Stimulated activated CD4-positive, alpha-beta T cell treated with anti-CD3 and anti-CD28 coated beads, TNF-alpha, amount 100 ng/mL, for 4 hours (primary cell): ENCODE measurements at regions not wholly inside any gene's neighbourhood (a gene's known extent, or its start where the extent isn't known, plus 50 kb on each side); places are given as distances from the start of the nearest gene placed in this dataset.

Experiments used
- DNase-seq, 3 experiments: peaks; one replicate each; pipeline ENCODE4 v3.0.0-alpha.2; 2020; ENCODE audit warnings: low read depth in 3 of 3

DNA sequence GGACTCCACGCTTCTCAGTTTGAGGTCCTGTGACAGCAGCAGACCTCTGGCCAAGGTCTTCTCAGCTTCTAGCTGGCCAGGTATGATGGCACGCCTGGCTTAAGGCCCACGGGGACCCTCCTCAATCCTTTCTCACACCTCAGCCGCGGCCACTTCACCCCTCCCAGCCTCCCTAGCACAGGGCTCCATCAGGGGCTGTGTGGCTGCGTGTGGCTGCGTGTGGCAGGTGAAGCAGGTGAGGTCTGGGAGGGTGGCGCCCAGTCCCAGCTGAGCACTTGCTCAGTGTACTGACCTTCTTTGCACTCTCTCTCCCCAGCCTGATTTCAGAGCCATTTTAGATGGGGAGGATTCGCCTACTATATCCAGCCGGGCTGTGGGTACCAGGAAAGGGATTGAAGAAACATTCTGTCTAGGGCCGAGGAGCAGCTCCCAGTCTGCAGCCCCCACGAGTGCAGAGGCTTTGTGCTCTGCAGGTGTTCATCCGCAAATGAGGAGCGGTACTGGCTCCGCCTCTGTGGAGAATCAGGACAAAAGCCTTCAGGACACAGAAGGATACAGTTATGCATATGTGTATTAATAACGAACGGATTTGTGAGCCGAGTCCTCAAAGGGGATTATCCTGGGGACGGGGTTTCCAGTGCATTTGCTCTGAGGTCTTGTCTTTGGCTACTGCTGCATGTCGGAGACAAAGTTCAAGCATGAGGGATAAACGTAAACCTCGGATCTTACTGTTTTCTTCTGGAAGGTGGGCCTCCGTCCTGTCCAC, 236.9 kb upstream of the RAB6C start:
- no peak for DNase-seq

DNA sequence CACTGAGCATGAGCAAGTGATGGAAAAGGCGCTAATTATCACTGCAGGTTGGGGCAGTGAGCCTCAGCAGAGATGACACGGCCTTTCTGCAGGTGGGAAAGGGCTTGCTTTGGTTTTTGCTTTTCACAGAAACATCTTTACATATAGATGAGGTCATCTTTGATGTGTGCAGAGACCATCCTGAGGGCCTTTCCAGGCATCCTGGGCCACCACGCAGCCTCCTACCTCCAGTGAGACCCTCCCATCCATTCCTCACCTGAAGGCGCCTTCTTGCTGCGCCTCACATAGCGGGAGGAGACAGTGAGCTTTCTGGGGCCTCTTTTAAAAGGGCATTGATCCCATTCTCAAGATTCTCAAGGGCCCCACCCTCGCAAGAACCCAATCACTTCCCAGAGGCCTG, 235.3 kb upstream of the RAB6C start:
- no peak for DNase-seq

- DNase-seq: no peak
Measured at GRCh38 chr2:129744649-129745048, 234.8 kb upstream of the RAB6C start.

- no peak for DNase-seq
Measured at GRCh38 chr2:129747500-129748125, 231.9 kb upstream of the RAB6C start.

- DNase-seq: no peak
Measured at GRCh38 chr2:129748250-129748649, 231.2 kb upstream of the RAB6C start.

- DNase-seq: no peak
Measured at GRCh38 chr2:129748653-129749052, 230.8 kb upstream of the RAB6C start.

DNA sequence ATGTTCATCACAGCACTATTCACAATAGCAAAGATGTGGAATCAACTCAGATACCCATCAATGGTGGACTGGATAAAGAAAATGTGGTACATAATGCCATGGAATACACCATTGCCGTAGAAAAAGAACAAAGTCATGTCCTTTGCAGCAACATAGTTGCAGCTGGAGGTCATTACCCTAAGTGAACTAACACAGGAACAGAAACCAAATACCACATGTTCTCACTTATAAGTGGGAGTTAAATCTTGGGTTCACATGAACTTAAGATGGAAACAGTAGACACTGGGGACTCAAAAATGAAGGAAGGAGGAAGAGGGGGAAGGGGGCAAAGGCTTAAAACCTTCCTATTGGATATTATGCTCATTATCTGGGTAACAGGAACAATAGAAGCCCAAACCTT, 228.1 kb upstream of the RAB6C start:
- no peak for DNase-seq

DNA sequence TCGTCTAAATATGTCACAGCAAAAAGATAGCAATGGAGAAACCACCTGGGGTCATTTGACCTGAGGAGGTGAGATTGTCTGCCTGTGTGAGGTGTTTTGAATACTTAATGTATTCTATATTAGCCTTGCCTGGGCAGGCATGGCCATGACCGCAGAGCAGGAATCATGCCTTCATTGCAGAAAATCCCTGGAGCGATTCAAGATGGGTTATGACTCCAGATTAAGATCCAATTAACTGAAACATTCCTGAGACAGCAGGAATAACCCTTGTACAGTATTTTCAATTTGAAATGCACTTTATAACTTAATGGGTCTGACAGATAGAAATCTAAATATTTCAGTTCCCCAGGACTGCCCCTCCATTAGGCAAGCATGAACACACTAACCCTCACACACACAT, 227.3 kb upstream of the RAB6C start:
- DNase-seq: no peak

DNA sequence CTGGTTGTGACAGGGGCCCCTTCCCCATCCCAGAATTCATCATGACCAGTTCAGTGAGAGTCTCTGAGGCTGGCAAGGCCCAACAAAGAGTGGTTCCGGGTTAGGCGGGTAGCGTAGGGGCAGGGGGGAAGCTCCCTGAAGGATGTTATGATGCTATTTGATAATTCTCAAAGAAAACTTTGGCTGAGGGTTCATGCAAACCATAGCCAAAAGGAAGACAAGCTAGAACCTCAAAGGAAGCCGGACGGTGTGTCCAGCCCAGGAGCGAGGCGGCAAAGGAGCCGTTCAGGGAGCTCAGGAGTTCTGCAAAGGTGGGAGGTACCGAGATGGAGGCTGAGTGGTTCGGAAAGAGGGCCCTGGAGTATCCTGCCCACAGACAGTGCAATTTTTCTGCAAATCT, 226.8 kb upstream of the RAB6C start:
- DNase-seq: no peak

GRCh38 chr2:129753261-129753660, 226.2 kb upstream of the RAB6C start:
- no peak for DNase-seq

DNA sequence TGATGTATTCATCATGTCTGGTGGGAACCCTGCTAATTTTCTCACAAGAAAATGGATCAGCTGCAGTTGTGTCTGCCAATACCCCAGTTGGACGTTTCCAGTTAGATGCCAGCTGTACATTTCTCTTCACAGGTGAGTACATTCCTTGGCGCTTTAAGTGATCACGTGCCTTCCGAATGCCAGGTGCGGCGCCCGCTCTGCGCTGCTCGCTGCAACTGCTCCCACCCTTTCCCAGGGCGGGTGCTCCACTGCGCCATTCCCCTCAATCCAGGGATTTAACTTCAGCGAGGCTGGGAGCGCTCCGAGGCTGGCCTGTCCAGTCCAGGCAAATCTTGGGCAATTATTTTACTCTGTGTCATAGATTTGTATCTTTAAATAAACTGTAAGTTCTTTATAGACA, 225.0 kb upstream of the RAB6C start:
- DNase-seq: no peak

DNA sequence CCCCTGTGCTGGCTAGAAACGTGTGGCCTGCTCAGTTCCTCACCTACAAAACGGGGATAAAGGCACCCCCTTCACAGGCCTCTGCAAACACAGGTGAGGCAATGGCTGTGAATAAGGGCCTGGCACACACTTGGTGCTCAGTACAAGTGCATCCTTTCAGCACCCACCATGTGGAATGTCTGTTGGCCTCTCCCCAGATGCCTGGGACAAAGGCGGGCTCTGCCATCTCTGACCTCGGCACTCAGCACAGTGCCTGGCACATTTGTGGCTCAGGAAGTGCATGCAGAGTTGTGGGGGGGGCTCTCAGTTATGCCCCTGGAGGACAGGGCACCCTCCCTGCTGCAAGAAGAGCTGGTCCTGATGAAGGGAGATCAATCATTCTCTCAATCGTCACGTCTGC, 224.6 kb upstream of the RAB6C start:
- no peak for DNase-seq

GRCh38 chr2:129755786-129756185, 223.7 kb upstream of the RAB6C start:
- no peak for DNase-seq

DNA sequence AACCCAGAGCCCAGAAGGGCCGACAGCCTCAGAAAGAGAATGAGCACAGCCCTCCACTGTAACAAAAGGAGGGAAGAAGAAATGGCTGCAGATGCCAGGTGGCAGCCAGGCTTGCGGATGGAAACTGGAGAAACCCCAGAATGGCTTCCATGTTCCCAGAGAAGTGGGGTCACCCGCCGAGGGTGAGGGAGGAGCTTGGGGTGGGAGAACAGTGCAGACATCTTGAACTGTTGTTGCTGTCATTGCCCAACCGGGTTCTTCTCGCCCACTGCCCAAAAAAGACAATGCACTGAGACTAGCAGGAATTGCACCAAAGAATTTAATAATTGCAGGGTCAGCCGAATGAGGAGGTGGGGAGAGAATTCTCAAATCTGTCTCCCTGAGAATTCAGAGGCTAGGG, 223.2 kb upstream of the RAB6C start:
- DNase-seq: no peak

DNA sequence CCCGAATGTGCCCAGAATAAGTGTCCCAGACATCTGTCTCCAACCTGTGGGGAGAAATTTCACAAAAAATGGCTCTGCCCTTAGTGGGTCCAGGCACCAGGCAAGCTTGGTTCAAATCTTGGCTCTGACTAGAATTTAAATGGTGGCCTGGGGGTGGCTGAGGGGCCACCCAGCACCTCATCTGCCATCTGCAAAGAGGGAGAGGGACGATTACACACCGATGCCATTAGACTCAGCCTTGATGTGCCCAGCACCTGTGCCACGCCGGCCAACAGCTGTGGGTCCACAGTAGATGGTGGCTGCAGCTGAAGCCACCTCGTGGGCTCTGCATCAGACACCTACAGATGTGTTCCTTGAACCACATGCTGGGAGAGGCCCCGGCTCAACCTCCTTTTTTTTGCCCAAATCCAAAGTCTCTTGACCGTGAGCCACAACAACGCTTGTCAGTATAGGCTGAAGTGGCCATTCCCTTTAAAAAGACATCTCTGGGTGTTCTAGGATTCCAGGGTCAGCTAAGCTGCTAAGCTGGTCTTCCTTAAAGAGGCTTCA, 222.0 kb upstream of the RAB6C start:
- DNase-seq: no peak

- DNase-seq: no peak
Measured at GRCh38 chr2:129757915-129758783, 221.3 kb upstream of the RAB6C start.

GRCh38 chr2:129758784-129759471, 220.5 kb upstream of the RAB6C start:
- no peak for DNase-seq

DNA sequence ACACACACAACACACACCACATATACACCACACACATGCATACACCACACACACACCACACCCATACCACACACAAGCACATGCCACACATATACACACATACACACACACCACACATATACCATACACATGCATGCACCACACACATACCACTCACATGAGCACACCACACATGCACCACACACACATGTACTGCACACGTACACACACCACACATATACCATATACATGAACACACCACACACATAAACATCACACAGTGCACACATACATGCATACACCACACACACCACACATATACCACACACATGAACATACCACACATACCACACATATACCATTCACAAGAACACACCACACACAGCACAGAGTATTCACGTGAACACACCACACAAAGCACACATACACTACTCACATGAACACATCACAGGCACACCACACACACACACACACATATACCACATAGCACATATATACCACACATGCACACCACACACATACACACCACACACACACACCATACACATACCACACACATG, 219.9 kb upstream of the RAB6C start:
- DNase-seq: no peak

- no peak for DNase-seq
Measured at GRCh38 chr2:129760669-129761068, 218.8 kb upstream of the RAB6C start.

GRCh38 chr2:129761569-129762021, 217.9 kb upstream of the RAB6C start:
- DNase-seq: no peak

DNA sequence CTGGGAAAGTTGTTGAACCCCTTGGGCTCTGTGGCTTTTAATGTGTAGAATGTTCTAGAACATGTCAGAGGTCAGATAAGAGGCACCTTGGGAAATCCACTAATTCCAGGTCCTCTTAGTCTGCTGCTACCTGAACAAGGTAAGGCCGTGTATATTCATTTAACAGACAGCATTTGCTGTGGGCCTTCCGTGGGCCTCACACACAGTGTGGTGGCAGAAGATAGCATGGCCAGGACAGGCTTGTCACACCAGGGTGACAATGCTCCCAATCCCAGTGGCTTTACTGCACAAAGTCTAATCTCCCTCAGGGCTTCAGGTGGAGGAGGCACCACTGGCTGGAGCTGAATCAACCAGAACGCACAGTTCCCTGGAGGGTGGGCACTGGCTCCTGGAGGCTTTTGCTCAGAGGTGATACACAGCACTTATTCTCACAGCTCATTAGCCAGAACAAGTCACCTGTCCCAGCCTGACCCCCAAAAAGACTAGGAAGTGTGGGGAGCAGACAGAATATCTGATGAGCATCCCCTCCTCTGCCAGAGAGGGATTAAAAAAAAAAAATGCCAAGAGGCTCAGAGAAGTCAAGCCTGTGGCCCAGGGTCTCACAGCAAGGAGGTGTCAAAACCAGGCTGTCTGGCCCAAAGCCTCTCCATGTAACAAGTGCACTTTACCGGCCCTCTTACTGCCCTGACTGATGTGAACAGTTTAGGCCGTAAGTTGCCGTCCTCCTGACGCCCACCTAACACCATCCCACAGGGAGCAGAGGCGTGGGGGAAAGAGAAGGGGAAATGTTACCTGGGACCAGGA, 216.9 kb upstream of the RAB6C start:
- DNase-seq: no peak
